GM23338 (cell line): ENCODE measurements at regions not wholly inside any gene's neighbourhood (a gene's known extent, or its start where the extent isn't known, plus 50 kb on each side); places are given as distances from the start of the nearest gene placed in this dataset.

Source experiments
- ATAC-seq: fragments of 200-7000 bp; cut with Tn5 transposase; 3 replicates; pipeline ENCODE4 v1.9.1; 2020
- DNase-seq: peaks from one replicate; pipeline ENCODE4 v3.0.0-alpha.2; 2015; ENCODE audit warnings: low spot score
- H2AFZ ChIP-seq: fragments of 200-600 bp; sonication (generic); 2 replicates; pipeline ENCODE4 v1.8.0; 2016; ENCODE audit warnings: antibody characterized with exemption, mild to moderate bottlenecking, moderate library complexity
- H3F3A ChIP-seq: fragments of 200-600 bp; sonication (generic); replicated peaks from 2 replicates; pipeline ENCODE4 v1.8.0; 2017; ENCODE audit warnings: antibody characterized with exemption, mixed run types, low read depth
- H3K27ac ChIP-seq: fragments of 200-600 bp; sonication (generic); 2 replicates; pipeline ENCODE4 v1.6.1; 2016; ENCODE audit warnings: low read depth
- H3K27me3 ChIP-seq: fragments of 200-600 bp; sonication (generic); 2 replicates; pipeline ENCODE4 v1.8.0; 2016; ENCODE audit warnings: mild to moderate bottlenecking, mixed run types, moderate library complexity; ENCODE audit not compliant: insufficient read depth
- H3K36me3 ChIP-seq: fragments of 200-600 bp; sonication (generic); 2 replicates; pipeline ENCODE4 v1.8.0; 2016; ENCODE audit warnings: mild to moderate bottlenecking; ENCODE audit not compliant: insufficient read depth
- H3K4me1 ChIP-seq: fragments of 200-600 bp; sonication (generic); 2 replicates; pipeline ENCODE4 v1.8.0; 2016; ENCODE audit warnings: mild to moderate bottlenecking, moderate library complexity; ENCODE audit not compliant: insufficient read depth
- H3K4me2 ChIP-seq: fragments of 200-600 bp; sonication (generic); 2 replicates; pipeline ENCODE4 v1.7.1; 2017; ENCODE audit warnings: mixed run types
- H3K4me3 ChIP-seq: fragments of 200-600 bp; sonication (generic); 2 replicates; pipeline ENCODE4 v1.6.1; 2016; ENCODE audit warnings: mixed run types
- H3K79me2 ChIP-seq: fragments of 200-600 bp; sonication (generic); replicated peaks from 2 replicates; pipeline ENCODE4 v1.8.0; 2017; ENCODE audit warnings: mild to moderate bottlenecking; ENCODE audit not compliant: insufficient read depth
- H3K9me2 ChIP-seq: fragments of 200-600 bp; sonication (generic); 2 replicates; pipeline ENCODE4 v1.8.0; 2017; ENCODE audit not compliant: insufficient read depth
- H4K20me1 ChIP-seq: fragments of 200-600 bp; sonication (generic); replicated peaks from 2 replicates; pipeline ENCODE4 v1.8.0; 2017; ENCODE audit warnings: mild to moderate bottlenecking; ENCODE audit not compliant: insufficient read depth
- H3K27ac Mint-ChIP-seq: 2 replicates; pipeline ENCODE4 v1.8.0; 2020; ENCODE audit warnings: inconsistent platforms, mild to moderate bottlenecking, moderate library complexity, mixed read lengths
- H3K27me3 Mint-ChIP-seq: 3 replicates; pipeline ENCODE4 v1.8.0; 2022; ENCODE audit warnings: low read depth, mild to moderate bottlenecking, moderate library complexity, mixed read lengths, inconsistent platforms; ENCODE audit not compliant: insufficient read depth, poor library complexity
- H3K36me3 Mint-ChIP-seq: 3 replicates; pipeline ENCODE4 v1.8.0; 2021; ENCODE audit warnings: low read depth, mild to moderate bottlenecking, inconsistent platforms, moderate library complexity, mixed read lengths
- H3K4me1 Mint-ChIP-seq: 3 replicates; pipeline ENCODE4 v1.8.0; 2020; ENCODE audit warnings: mild to moderate bottlenecking, inconsistent platforms, mixed read lengths
- H3K4me3 Mint-ChIP-seq: 3 replicates; pipeline ENCODE4 v1.8.0; 2021; ENCODE audit warnings: moderate library complexity, mild to moderate bottlenecking, inconsistent platforms, mixed read lengths
- H3K9me3 Mint-ChIP-seq: 3 replicates; pipeline ENCODE4 v1.8.0; 2020; ENCODE audit warnings: moderate library complexity, mild to moderate bottlenecking, inconsistent platforms, mixed read lengths
- CREB1 ChIP-seq: fragments of 250-450 bp; sonication (Bioruptor Pico); IDR thresholded peaks from 2 replicates; pipeline ENCODE4 v1.5.0; 2020; ENCODE audit warnings: low read depth, mild to moderate bottlenecking, moderate library complexity
- CTCF ChIP-seq, 2 experiments: fragments of 200-600 bp in 1 of 2; sonication (generic) in 1 of 2; conservative IDR thresholded peaks; 2 replicates each; pipeline versions ENCODE4 v1.5.1 to v1.6.1; 2016 to 2017; ENCODE audit warnings: antibody characterized with exemption in 2 of 2, low read depth in 2 of 2, mild to moderate bottlenecking in 2 of 2, moderate library complexity in 1 of 2
- ETS1 ChIP-seq: IDR thresholded peaks from 2 replicates; pipeline ENCODE4 v1.6.1; 2016; ENCODE audit warnings: antibody characterized with exemption
- EZH2phosphoT487 ChIP-seq: fragments of 200-600 bp; sonication (generic); IDR thresholded peaks from one replicate; pipeline ENCODE4 v1.8.1; 2018; ENCODE audit warnings: antibody characterized with exemption; ENCODE audit not compliant: unreplicated experiment
- JUNB ChIP-seq: IDR thresholded peaks from one replicate; pipeline ENCODE4 v1.6.1; 2016; ENCODE audit warnings: antibody characterized with exemption; ENCODE audit not compliant: unreplicated experiment
- NANOG ChIP-seq: IDR thresholded peaks from 2 replicates; pipeline ENCODE4 v1.6.1; 2016; ENCODE audit warnings: antibody characterized with exemption, borderline replicate concordance
- POLR2AphosphoS5 ChIP-seq: IDR thresholded peaks from 2 replicates; pipeline ENCODE4 v1.6.1; 2016; ENCODE audit warnings: antibody characterized with exemption, low read depth
- REST ChIP-seq: IDR thresholded peaks from one replicate; pipeline ENCODE4 v1.6.1; 2018; ENCODE audit warnings: antibody characterized with exemption; ENCODE audit not compliant: unreplicated experiment
- ZNF462 ChIP-seq: fragments of 250-450 bp; sonication (Bioruptor Pico); IDR thresholded peaks from 2 replicates; pipeline ENCODE4 v1.5.0; 2020; ENCODE audit warnings: mild to moderate bottlenecking, moderate library complexity

- Mint-ChIP-seq H3K27ac (no peak overlapping the region), H3K27me3 (peaks cover under 1% of the 10 kb centered on the region), H3K4me3 (no peak overlapping the region), H3K4me1 (peaks cover 12% of the 10 kb centered on the region), H3K36me3 (no peaks in the 10 kb centered on the region), H3K9me3 (no peaks in the 10 kb centered on the region)
- 0 out of 2 replicates have a peak, but pooled peaks cover 4% of the 10 kb centered on the region for H3K4me1 ChIP-seq
- peak; percentile 3 for DNase-seq
- H3K79me2 ChIP-seq = no peaks in the 10 kb centered on the region
- H3K27ac ChIP-seq = no peak overlapping the region
- TF ChIP-seq ZNF462 (CRISPR knock-in tag) (no peak), JUNB (no peak), NANOG (no peak), EZH2phosphoT487 (no peak), CTCF (conservative IDR thresholded peaks at IDR 0.05; ENCODE audit: low read depth in 2 of 2) (no peak), POLR2AphosphoS5 (no peak), REST (no peak), ETS1 (no peak), CREB1 (CRISPR knock-in tag) (no peak)
- no peaks in the 10 kb centered on the region for H4K20me1 ChIP-seq
- ATAC-seq = peak; percentile 76
- H3K4me2 ChIP-seq = no peak overlapping the region
- peaks cover 3% of the 10 kb centered on the region; the same call in 1 of the 2 replicates for H3K9me2 ChIP-seq
- H3F3A ChIP-seq = no peaks in the 10 kb centered on the region
- no peak overlapping the region for H3K4me3 ChIP-seq
- no peaks in the 10 kb centered on the region for H3K36me3 ChIP-seq
- H2AFZ ChIP-seq = peak overlapping the region; percentile 92
- H3K27me3 ChIP-seq = no peaks in the 10 kb centered on the region
Observed at GRCh38 chr5:62011089-62011664, 294.8 kb upstream of the KIF2A start.
